Suprapubic skin (tissue), 4 donors: ENCODE measurements at regions not wholly inside any gene's neighbourhood (a gene's known extent, or its start where the extent isn't known, plus 50 kb on each side); places are given as distances from the start of the nearest gene placed in this dataset.

Experiments
- DNase-seq, 2 donors: peaks; one replicate each; pipeline ENCODE4 v3.0.0-alpha.2; 2019; ENCODE audit warnings: low spot score in 2 of 2
- H3K27ac ChIP-seq: fragments of 200-600 bp; sonication (generic); one replicate; pipeline ENCODE4 v1.5.1; 2019
- H3K27me3 ChIP-seq: fragments of 200-600 bp; sonication (generic); one replicate; pipeline ENCODE4 v1.5.1; 2019
- H3K36me3 ChIP-seq: fragments of 200-600 bp; sonication (generic); one replicate; pipeline ENCODE4 v1.5.1; 2019
- H3K4me1 ChIP-seq: fragments of 200-600 bp; sonication (generic); one replicate; pipeline ENCODE4 v1.5.1; 2019
- H3K4me3 ChIP-seq: fragments of 200-600 bp; sonication (generic); one replicate; pipeline ENCODE4 v1.5.1; 2019; ENCODE audit warnings: mild to moderate bottlenecking
- H3K9me3 ChIP-seq: fragments of 200-600 bp; sonication (generic); one replicate; pipeline ENCODE4 v1.5.1; 2019
- CTCF ChIP-seq, 2 donors: fragments of 200-600 bp in 1 of 2; fragments of 450-650 bp in 1 of 2; sonication (generic) in 1 of 2; IDR thresholded peaks; one replicate each; pipeline ENCODE4 v1.5.1; 2016 to 2019; ENCODE audit warnings: antibody characterized with exemption in 2 of 2, mild to moderate bottlenecking in 1 of 2, moderate library complexity in 1 of 2
- EP300 ChIP-seq: sonication (generic); formaldehyde crosslinking; IDR thresholded peaks from one replicate; pipeline ENCODE4 v1.6.1; 2017; ENCODE audit warnings: antibody characterized with exemption
- POLR2A ChIP-seq, 2 donors: fragments of 450-650 bp; IDR thresholded peaks; one replicate each; pipeline ENCODE4 v1.6.1; 2017; ENCODE audit warnings: antibody characterized with exemption in 2 of 2, mild to moderate bottlenecking in 2 of 2, moderate library complexity in 2 of 2
- POLR2AphosphoS5 ChIP-seq, 3 donors: sonication (generic); formaldehyde crosslinking; IDR thresholded peaks; one replicate each; pipeline ENCODE4 v1.6.1; 2017; ENCODE audit warnings: antibody characterized with exemption in 3 of 3
- WGBS: methylation state at CpG from one replicate; pipeline ENCODE4 v1.1.5; 2018; 5-methylcytosine and 5-hydroxymethylcytosine counted together

- no peaks in the 10 kb centered on the region for H3K27me3 ChIP-seq
- no peak for TF ChIP-seq EP300
- H3K9me3 ChIP-seq = no peaks in the 10 kb centered on the region
- WGBS = 79% methylated on average over 3 of the region's 3 CpGs
- H3K4me3 ChIP-seq = no peak overlapping the region
- no peak overlapping the region for H3K27ac ChIP-seq
- no peak for DNase-seq
- no peaks in the 10 kb centered on the region for H3K36me3 ChIP-seq
- H3K4me1 ChIP-seq = no peaks in the 10 kb centered on the region
Observed at GRCh38 chr9:29336281-29336680, 1763.0 kb upstream of the C9orf72 start.

- no peak overlapping the region for H3K4me3 ChIP-seq
- H3K27me3 ChIP-seq = no peaks in the 10 kb centered on the region
- 56% methylated on average over 2 of the region's 2 CpGs for WGBS
- DNase-seq = no peak
- no peaks in the 10 kb centered on the region for H3K36me3 ChIP-seq
- no peak overlapping the region for H3K27ac ChIP-seq
- H3K4me1 ChIP-seq = no peaks in the 10 kb centered on the region
- TF ChIP-seq POLR2A (IDR thresholded peaks at IDR 0.05) (no peak), EP300 (no peak), POLR2AphosphoS5 (IDR thresholded peaks at IDR 0.05) (no peak), CTCF (IDR thresholded peaks at IDR 0.05) (no peak)
- H3K9me3 ChIP-seq = no peaks in the 10 kb centered on the region
Observed at GRCh38 chr9:29339387-29339786, 1766.1 kb upstream of the C9orf72 start.

GRCh38 chr9:29348999-29349398 lies 1775.7 kb upstream of the C9orf72 start:
- H3K9me3 ChIP-seq = no peaks in the 10 kb centered on the region
- H3K4me3 ChIP-seq = no peak overlapping the region
- H3K27me3 ChIP-seq = no peaks in the 10 kb centered on the region
- WGBS = 86% methylated on average over 1 of the region's 1 CpG
- no peaks in the 10 kb centered on the region for H3K4me1 ChIP-seq
- no peak for DNase-seq
- no peak overlapping the region for H3K27ac ChIP-seq
- TF ChIP-seq CTCF (IDR thresholded peaks at IDR 0.05) (no peak), POLR2A (IDR thresholded peaks at IDR 0.05) (no peak), EP300 (no peak), POLR2AphosphoS5 (IDR thresholded peaks at IDR 0.05) (no peak)
- H3K36me3 ChIP-seq = no peaks in the 10 kb centered on the region

GRCh38 chr9:29389421-29389820 lies 1816.1 kb upstream of the C9orf72 start:
- WGBS = 59% methylated on average over 1 of the region's 1 CpG
- DNase-seq = no peak
- Histone ChIP-seq H3K4me3 (no peak overlapping the region), H3K36me3 (no peaks in the 10 kb centered on the region), H3K9me3 (no peaks in the 10 kb centered on the region), H3K4me1 (no peaks in the 10 kb centered on the region), H3K27ac (no peak overlapping the region), H3K27me3 (no peaks in the 10 kb centered on the region)
- TF ChIP-seq POLR2A (IDR thresholded peaks at IDR 0.05) (no peak), CTCF (IDR thresholded peaks at IDR 0.05) (no peak), EP300 (no peak), POLR2AphosphoS5 (IDR thresholded peaks at IDR 0.05) (no peak)

- H3K27ac ChIP-seq = no peak overlapping the region
- H3K9me3 ChIP-seq = no peaks in the 10 kb centered on the region
- 76% methylated on average over 1 of the region's 1 CpG for WGBS
- H3K4me3 ChIP-seq = no peak overlapping the region
- no peaks in the 10 kb centered on the region for H3K4me1 ChIP-seq
- no peaks in the 10 kb centered on the region for H3K27me3 ChIP-seq
- no peaks in the 10 kb centered on the region for H3K36me3 ChIP-seq
- no peak for TF ChIP-seq POLR2A (IDR thresholded peaks at IDR 0.05)
- no peak for TF ChIP-seq POLR2AphosphoS5 (IDR thresholded peaks at IDR 0.05)
- TF ChIP-seq EP300 = no peak
- no peak for TF ChIP-seq CTCF (IDR thresholded peaks at IDR 0.05)
- no peak for DNase-seq
Observed at GRCh38 chr9:29390859-29391258, 1817.6 kb upstream of the C9orf72 start.

- Histone ChIP-seq H3K9me3 (no peaks in the 10 kb centered on the region), H3K36me3 (no peaks in the 10 kb centered on the region), H3K27me3 (no peaks in the 10 kb centered on the region), H3K4me3 (no peak overlapping the region), H3K4me1 (no peaks in the 10 kb centered on the region), H3K27ac (no peak overlapping the region)
- 38% methylated on average over 2 of the region's 2 CpGs for WGBS
- TF ChIP-seq CTCF (IDR thresholded peaks at IDR 0.05) = no peak
- no peak for TF ChIP-seq POLR2AphosphoS5 (IDR thresholded peaks at IDR 0.05)
- no peak for TF ChIP-seq EP300
- no peak for TF ChIP-seq POLR2A (IDR thresholded peaks at IDR 0.05)
- no peak for DNase-seq
Observed at GRCh38 chr9:29393064-29393463, 1819.8 kb upstream of the C9orf72 start.
